PFSK-1 (cell line): ENCODE measurements at regions not wholly inside any gene's neighbourhood (a gene's known extent, or its start where the extent isn't known, plus 50 kb on each side); places are given as distances from the start of the nearest gene placed in this dataset.

ENCODE experiments used
- FOXP2 ChIP-seq: optimal IDR thresholded peaks from 2 replicates; pipeline ENCODE3; 2011; ENCODE audit warnings: borderline replicate concordance, control low read depth, inconsistent platforms; ENCODE audit not compliant: insufficient read depth; ENCODE audit errors: extremely low read length, extremely low read depth
- POLR2AphosphoS5 ChIP-seq: IDR thresholded peaks from 2 replicates; pipeline ENCODE4 v1.6.1; 2012; ENCODE audit warnings: low read depth, mild to moderate bottlenecking, control low read depth, low read length, moderate library complexity
- SIN3A ChIP-seq: IDR thresholded peaks from 2 replicates; pipeline ENCODE4 v1.6.1; 2012; ENCODE audit warnings: mild to moderate bottlenecking, low read length, moderate library complexity, borderline replicate concordance; ENCODE audit not compliant: insufficient read depth
- TAF1 ChIP-seq: IDR thresholded peaks from 2 replicates; pipeline ENCODE4 v1.6.1; 2012; ENCODE audit warnings: low read length, control low read depth, borderline replicate concordance; ENCODE audit not compliant: insufficient read depth
- TF ChIP-seq, protein P1 (sequence below), 2 experiments: IDR thresholded peaks; 2 replicates each; pipeline versions ENCODE4 v1.6.1 to v1.8.0; 2011 to 2012; ENCODE audit warnings: low read depth in 2 of 2, low read length in 2 of 2, control low read depth in 1 of 2, inconsistent platforms in 1 of 2, mild to moderate bottlenecking in 1 of 2, moderate library complexity in 1 of 2; ENCODE audit not compliant: insufficient read depth in 1 of 2

DNA sequence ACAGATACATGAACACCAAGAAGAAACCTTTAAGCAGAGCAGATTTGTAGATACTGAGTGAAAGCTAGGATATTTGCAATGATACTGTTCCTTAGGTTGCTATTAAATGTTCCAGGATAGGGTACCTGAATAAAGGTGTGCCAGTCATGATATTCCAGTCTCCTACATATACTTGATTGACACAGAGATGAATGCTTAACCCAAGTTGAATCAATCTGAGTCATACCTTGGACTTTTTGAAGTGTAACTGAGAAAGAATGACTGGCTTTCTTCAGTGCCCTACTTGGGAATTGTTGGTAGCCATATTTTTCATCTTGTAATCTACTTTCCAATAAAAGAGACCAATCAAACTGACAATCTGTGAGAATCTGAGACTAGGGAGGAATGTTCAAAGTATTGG lies 805.7 kb upstream of the GHITM start:
- TF ChIP-seq TAF1 (no peak), POLR2AphosphoS5 (no peak), SIN3A (no peak), FOXP2 (no peak)
- TF ChIP-seq, protein P1, sequence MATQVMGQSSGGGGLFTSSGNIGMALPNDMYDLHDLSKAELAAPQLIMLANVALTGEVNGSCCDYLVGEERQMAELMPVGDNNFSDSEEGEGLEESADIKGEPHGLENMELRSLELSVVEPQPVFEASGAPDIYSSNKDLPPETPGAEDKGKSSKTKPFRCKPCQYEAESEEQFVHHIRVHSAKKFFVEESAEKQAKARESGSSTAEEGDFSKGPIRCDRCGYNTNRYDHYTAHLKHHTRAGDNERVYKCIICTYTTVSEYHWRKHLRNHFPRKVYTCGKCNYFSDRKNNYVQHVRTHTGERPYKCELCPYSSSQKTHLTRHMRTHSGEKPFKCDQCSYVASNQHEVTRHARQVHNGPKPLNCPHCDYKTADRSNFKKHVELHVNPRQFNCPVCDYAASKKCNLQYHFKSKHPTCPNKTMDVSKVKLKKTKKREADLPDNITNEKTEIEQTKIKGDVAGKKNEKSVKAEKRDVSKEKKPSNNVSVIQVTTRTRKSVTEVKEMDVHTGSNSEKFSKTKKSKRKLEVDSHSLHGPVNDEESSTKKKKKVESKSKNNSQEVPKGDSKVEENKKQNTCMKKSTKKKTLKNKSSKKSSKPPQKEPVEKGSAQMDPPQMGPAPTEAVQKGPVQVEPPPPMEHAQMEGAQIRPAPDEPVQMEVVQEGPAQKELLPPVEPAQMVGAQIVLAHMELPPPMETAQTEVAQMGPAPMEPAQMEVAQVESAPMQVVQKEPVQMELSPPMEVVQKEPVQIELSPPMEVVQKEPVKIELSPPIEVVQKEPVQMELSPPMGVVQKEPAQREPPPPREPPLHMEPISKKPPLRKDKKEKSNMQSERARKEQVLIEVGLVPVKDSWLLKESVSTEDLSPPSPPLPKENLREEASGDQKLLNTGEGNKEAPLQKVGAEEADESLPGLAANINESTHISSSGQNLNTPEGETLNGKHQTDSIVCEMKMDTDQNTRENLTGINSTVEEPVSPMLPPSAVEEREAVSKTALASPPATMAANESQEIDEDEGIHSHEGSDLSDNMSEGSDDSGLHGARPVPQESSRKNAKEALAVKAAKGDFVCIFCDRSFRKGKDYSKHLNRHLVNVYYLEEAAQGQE (IDR thresholded peaks at IDR 0.05; ENCODE audit: insufficient read depth in 1 of 2, low read depth in 2 of 2, low read length in 2 of 2) = no peak

DNA sequence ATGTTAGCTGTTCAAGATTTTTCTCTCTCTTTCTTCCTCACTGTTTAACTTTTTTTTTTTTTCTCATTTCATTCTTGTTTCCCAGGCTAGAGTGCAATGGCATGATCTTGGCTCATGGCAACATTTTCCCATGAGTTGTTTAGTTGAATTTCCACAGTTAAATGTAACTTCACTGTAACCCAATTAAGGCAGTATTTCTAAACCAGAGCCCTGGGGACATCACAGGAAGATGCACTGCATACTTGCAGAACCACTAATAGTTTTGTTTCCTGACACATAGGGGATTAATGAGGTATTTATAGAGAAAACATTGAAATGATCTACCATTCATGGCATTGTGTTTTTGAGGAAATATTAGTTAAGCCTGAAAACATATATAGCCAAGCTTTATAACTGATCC lies 795.6 kb upstream of the GHITM start:
- TF ChIP-seq POLR2AphosphoS5 (no peak), FOXP2 (no peak)
- TF ChIP-seq, protein P1 (IDR thresholded peaks at IDR 0.05; ENCODE audit: insufficient read depth in 1 of 2, low read depth in 2 of 2, low read length in 2 of 2) = no peak

DNA sequence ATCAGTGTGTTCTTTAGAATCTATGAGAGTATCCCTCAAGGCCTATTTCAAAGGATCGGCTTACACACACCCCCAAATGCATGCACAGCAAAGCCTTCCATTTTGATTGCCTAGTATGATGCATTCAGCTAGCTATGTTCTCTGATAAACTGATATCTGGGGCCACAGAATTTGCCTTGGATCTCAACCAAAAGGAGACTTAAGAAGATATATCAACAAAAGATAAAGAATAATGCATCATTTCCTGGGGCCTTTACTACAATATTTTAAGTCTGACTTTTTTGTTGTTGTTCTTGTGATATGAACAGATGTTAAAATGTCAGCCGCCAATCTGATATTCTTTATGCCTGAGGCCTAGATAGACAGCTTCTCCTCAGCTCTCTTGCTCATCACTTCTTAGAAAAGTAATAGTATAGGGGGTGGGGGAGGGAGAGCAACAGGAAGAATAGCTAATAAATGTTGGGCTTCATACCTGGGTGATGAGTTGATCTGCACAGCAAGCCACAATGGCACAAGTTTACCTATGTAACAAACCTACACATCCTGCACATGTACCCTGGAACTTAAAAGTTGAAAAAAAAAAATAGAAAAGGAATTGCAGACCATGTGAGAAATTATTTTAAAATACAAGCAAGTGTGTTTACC lies 792.9 kb upstream of the GHITM start:
- TF ChIP-seq, protein P1 (IDR thresholded peaks at IDR 0.05; ENCODE audit: insufficient read depth in 1 of 2, low read depth in 2 of 2, low read length in 2 of 2) = no peak
- TF ChIP-seq TAF1 (no peak), POLR2AphosphoS5 (no peak), FOXP2 (no peak), SIN3A (no peak)

DNA sequence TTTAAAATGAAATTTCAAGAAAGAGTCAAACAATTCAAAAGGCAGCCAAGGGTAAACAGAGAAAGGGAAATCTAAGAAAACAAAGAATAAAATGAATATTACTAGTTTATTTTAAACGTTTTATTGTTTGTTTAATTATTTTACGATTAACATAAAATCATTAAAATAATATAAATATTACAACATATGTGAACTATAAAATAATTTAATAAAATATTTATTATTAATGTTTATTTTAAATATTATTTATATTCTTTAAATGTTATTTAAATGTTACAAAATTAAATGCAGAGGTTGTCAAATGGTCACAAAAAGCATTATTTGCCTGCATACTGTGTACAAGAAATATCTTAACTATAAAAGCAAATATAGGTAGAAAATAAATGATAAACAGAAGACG lies 786.7 kb upstream of the GHITM start:
- TF ChIP-seq POLR2AphosphoS5 = no peak
- TF ChIP-seq TAF1 = no peak
- TF ChIP-seq, protein P1 (IDR thresholded peaks at IDR 0.05; ENCODE audit: insufficient read depth in 1 of 2, low read depth in 2 of 2, low read length in 2 of 2) = no peak
- TF ChIP-seq FOXP2 = no peak
- no peak for TF ChIP-seq SIN3A

DNA sequence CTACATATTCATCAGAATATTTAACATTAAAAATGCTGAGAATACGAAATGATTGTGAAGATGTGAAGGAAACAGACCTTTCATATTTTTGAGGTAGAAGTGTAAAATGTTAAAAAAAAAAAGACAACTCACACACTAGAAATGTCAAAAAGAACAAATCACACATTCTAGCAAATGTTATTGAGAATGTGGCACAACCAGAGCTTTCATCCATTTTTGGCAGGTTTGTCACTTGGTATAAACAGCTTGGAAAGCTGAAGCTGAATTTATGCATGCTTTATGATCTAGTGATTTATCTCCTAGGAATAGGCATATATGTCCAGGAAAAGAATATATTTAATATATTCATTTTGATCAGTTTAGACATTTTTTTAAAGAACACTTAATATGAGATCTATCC lies 784.9 kb upstream of the GHITM start:
- TF ChIP-seq FOXP2 (no peak), TAF1 (no peak), POLR2AphosphoS5 (no peak), SIN3A (no peak)
- TF ChIP-seq, protein P1 (IDR thresholded peaks at IDR 0.05; ENCODE audit: insufficient read depth in 1 of 2, low read depth in 2 of 2, low read length in 2 of 2) = no peak
